ENCODE measurements at regions not wholly inside any gene's neighbourhood (a gene's known extent, or its start where the extent isn't known, plus 50 kb on each side); places are given as distances from the start of the nearest gene placed in this dataset.

DNA sequence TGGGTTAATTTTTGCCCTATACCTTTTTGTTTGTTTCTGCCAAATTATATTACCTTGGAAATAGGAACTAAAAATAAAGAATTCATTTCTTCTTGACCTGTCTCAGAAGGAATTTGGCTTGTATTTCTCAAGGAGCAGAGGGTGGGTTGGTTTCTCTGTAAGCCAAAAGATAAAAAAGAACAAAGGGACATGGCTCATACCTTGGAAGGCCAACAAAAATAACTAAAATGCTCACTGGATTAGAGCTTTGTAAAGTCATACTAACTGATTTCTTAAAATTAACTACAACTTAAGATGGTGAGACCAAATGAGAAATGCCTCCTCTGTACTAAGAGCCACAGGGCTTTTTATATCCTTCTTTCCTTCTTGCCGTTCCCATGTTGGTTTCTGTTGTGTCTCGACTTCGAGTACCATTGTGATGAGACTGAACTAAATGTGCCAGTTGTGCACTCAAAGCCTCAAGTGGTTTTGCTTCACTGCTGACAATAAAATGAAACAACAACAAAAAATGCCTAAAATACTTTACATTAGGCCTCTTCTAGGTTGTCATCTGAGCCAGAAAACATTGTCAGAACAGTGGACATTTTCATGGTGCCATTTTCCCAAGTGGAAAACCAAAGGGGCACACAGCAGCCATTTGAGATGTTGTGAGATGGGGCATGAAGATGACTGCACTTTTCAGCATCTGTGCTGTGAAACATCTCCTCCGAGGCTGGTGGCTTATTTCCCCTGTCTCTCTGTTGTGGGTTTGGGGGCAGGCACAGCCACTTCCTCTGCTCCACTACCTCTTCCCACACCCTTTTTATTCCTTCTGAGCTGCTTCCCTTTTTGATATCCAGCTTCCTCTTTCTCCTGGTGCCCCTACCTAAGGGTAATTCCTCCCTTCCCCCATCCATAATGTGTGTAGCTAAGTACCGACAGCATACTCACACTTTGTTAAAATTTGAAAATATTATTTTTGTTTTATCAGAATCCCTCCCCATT is 51.8 kb upstream of the AGR3 start:
- TF ChIP-seq, protein P1, sequence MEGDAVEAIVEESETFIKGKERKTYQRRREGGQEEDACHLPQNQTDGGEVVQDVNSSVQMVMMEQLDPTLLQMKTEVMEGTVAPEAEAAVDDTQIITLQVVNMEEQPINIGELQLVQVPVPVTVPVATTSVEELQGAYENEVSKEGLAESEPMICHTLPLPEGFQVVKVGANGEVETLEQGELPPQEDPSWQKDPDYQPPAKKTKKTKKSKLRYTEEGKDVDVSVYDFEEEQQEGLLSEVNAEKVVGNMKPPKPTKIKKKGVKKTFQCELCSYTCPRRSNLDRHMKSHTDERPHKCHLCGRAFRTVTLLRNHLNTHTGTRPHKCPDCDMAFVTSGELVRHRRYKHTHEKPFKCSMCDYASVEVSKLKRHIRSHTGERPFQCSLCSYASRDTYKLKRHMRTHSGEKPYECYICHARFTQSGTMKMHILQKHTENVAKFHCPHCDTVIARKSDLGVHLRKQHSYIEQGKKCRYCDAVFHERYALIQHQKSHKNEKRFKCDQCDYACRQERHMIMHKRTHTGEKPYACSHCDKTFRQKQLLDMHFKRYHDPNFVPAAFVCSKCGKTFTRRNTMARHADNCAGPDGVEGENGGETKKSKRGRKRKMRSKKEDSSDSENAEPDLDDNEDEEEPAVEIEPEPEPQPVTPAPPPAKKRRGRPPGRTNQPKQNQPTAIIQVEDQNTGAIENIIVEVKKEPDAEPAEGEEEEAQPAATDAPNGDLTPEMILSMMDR (conservative IDR thresholded peaks at IDR 0.05) = no peak
- H3K27ac ChIP-seq = no peak overlapping the region

GRCh38 chr7:16934722-16935340 is 53.0 kb upstream of the AGR3 start:
- H3K27ac ChIP-seq = no peak overlapping the region

DNA sequence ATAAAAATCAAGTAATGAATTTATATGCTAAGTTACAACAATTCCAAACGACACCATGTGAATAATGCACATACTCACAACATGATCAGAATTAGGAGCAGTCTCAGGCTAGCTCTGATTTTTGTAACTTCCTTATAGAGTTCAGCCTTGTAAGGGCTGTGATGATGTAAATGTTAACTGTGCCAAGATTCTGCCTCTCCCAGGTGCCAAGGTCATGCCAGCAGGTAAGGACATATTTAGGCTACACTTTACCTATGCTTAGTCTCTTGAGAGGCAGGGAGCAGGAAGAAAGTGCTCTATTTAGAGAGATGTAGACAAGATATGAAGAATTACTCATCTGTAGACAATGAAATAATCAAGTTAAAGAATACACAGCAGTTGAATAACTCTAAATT is 53.6 kb upstream of the AGR3 start:
- no peak overlapping the region for H3K27ac ChIP-seq
- TF ChIP-seq, protein P1 (conservative IDR thresholded peaks at IDR 0.05) = no peak

More at GRCh38 chr7:16934722-16935340, 53.0 kb upstream of the AGR3 start:
- TF ChIP-seq, protein P1 (conservative IDR thresholded peaks at IDR 0.05) = no peak

DNA sequence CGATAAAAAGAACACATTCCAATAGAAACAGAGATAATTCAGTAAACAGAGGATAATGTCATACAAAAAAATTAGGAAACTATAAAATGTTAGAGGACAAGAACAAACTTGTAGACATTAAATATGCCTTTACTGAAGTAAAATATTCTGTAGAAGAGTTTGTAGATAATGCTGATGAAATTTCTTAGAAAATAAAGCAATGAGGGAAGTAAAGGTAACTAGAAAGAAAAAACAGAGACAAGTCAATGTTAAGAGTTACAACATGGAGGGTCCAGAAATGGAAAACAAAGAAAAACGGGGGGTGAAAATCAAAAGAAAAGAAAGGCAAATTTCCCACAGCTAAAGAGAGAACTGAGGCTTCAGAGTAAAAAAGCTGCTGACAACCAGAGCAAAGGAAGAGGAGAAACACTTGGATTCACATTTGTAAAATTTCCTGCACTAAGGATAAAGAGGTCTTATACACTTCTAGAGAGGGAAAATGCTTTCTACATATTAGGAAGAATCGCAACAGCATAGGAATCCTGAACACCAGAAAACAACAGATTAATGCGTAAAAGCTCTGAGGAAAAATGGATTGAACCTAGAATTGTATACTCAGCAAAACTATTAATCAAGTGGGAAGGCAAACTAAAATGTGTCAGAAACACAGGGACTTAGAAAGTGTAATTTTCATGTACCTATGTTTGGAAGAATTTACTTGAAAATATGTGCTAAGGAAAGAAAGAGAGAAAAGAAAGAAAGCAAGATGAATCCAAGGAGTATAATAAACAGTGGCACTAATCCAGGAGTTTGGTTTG is 55.0 kb upstream of the AGR3 start:
- TF ChIP-seq, protein P1 (conservative IDR thresholded peaks at IDR 0.05) = no peak
- no peak overlapping the region for H3K27ac ChIP-seq

DNA sequence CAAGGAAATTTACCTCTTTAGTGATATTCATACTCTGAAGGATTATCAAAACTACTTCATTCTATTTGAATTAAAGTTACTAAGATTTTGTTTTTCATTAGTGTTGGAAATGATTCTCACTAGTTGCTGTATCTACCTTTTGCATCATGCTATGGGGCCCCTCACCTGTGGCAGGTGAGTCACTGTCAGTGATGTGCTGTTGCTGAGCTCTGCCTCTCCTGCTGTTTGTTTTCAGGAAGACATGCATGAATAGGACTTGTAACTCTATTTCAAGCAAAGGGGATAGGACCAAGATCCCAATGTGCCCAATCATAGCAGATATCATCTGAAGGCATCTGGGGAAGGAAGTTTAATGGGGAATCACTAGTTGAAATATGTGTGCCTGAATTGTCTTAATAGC is 57.4 kb upstream of the AGR3 start:
- H3K27ac ChIP-seq = no peak overlapping the region
- TF ChIP-seq, protein P1 (conservative IDR thresholded peaks at IDR 0.05) = no peak

DNA sequence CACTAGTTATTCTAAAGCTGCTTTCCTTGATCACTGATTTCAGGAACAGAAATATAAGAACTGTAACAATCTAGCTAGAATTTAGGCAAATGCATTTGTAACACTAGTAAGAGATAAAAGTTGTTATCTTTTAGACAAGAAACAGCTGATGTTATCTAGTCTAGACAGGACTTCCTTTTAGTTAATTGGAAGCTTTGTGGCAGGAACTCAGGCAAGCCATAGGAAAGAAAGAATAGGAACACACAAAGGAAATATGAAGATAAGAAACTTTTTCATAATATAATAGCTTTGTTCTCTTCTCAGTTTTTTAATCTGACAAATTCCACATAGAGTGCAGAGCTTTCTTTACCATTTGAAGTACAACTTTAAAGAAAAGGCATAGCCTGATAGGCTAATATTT is 59.0 kb upstream of the AGR3 start:
- TF ChIP-seq, protein P1 (conservative IDR thresholded peaks at IDR 0.05) = no peak
- no peak overlapping the region for H3K27ac ChIP-seq

Data from VCaP (cell line).